ENCODE measurements at regions not wholly inside any gene's neighbourhood (a gene's known extent, or its start where the extent isn't known, plus 50 kb on each side); places are given as distances from the start of the nearest gene placed in this dataset.
"Not testable (repeated sequence)": the region's sequence is repeated elsewhere in the genome, so short reads cannot be mapped to it uniquely, and the experiment has no call there.

GRCh38 chr6:26957399-26958127 lies 289.9 kb upstream of the PRSS16 start:
- not testable (repeated sequence) for DNase-seq

- not testable (repeated sequence) for DNase-seq
Measured at GRCh38 chr6:26961236-26961635, 286.3 kb upstream of the PRSS16 start.

GRCh38 chr6:27002447-27002846 lies 245.1 kb upstream of the PRSS16 start:
- DNase-seq, result no peak

GRCh38 chr6:27007020-27007419 lies 240.5 kb upstream of the PRSS16 start:
- no peak for DNase-seq

GRCh38 chr6:27008613-27009012 lies 238.9 kb upstream of the PRSS16 start:
- DNase-seq, result not testable (repeated sequence)

GRCh38 chr6:27014053-27014452 lies 233.4 kb upstream of the PRSS16 start:
- DNase-seq, result not testable (repeated sequence)

GRCh38 chr6:27016689-27017088 lies 230.8 kb upstream of the PRSS16 start:
- DNase-seq, result no peak

GRCh38 chr6:27018401-27018800 lies 229.1 kb upstream of the PRSS16 start:
- DNase-seq, result not testable (repeated sequence)

GRCh38 chr6:27019651-27020552 lies 227.6 kb upstream of the PRSS16 start:
- DNase-seq, result no peak

GRCh38 chr6:27020553-27020880 lies 227.0 kb upstream of the PRSS16 start:
- DNase-seq, result no peak

GRCh38 chr6:27023664-27024063 lies 223.8 kb upstream of the PRSS16 start:
- no peak for DNase-seq

- DNase-seq, result no peak
Measured at GRCh38 chr6:27025351-27025750, 222.2 kb upstream of the PRSS16 start.

- DNase-seq, result no peak
Measured at GRCh38 chr6:27026361-27026760, 221.1 kb upstream of the PRSS16 start.

GRCh38 chr6:27031302-27031701 lies 216.2 kb upstream of the PRSS16 start:
- no peak for DNase-seq

- no peak for DNase-seq
Measured at GRCh38 chr6:27038498-27038897, 209.0 kb upstream of the PRSS16 start.

- DNase-seq, result no peak
Measured at GRCh38 chr6:27040244-27041042, 207.1 kb upstream of the PRSS16 start.

GRCh38 chr6:27043244-27043643 lies 204.3 kb upstream of the PRSS16 start:
- no peak for DNase-seq

- DNase-seq, result not testable (repeated sequence)
Measured at GRCh38 chr6:27045131-27045530, 202.4 kb upstream of the PRSS16 start.

GRCh38 chr6:27047725-27048124 lies 199.8 kb upstream of the PRSS16 start:
- not testable (repeated sequence) for DNase-seq

- DNase-seq, result no peak
Measured at GRCh38 chr6:27049863-27050781, 197.4 kb upstream of the PRSS16 start.

GRCh38 chr6:27052082-27052730 lies 195.3 kb upstream of the PRSS16 start:
- not testable (repeated sequence) for DNase-seq

- DNase-seq, result no peak
Measured at GRCh38 chr6:27052731-27053082, 194.8 kb upstream of the PRSS16 start.
